Endothelial cell (in vitro differentiated cells): ENCODE measurements at regions not wholly inside any gene's neighbourhood (a gene's known extent, or its start where the extent isn't known, plus 50 kb on each side); places are given as distances from the start of the nearest gene placed in this dataset.

Source experiments
- DNase-seq: peaks from one replicate; pipeline ENCODE4 v3.0.0; 2021; ENCODE audit warnings: low spot score
- H3K27ac Mint-ChIP-seq: one replicate; pipeline ENCODE4 v1.8.0; 2021; ENCODE audit warnings: mixed read lengths, inconsistent platforms; ENCODE audit not compliant: unreplicated experiment
- H3K27me3 Mint-ChIP-seq: one replicate; pipeline ENCODE4 v1.8.0; 2021; ENCODE audit warnings: mild to moderate bottlenecking, moderate library complexity, mixed read lengths, inconsistent platforms; ENCODE audit not compliant: unreplicated experiment
- H3K36me3 Mint-ChIP-seq: one replicate; pipeline ENCODE4 v1.8.0; 2021; ENCODE audit warnings: mild to moderate bottlenecking, low read depth, mixed read lengths, inconsistent platforms; ENCODE audit not compliant: unreplicated experiment
- H3K4me1 Mint-ChIP-seq: one replicate; pipeline ENCODE4 v1.8.0; 2021; ENCODE audit warnings: mild to moderate bottlenecking, mixed read lengths, inconsistent platforms; ENCODE audit not compliant: unreplicated experiment
- H3K4me3 Mint-ChIP-seq: one replicate; pipeline ENCODE4 v1.8.0; 2021; ENCODE audit warnings: mild to moderate bottlenecking, mixed read lengths, inconsistent platforms; ENCODE audit not compliant: unreplicated experiment
- H3K9me3 Mint-ChIP-seq: one replicate; pipeline ENCODE4 v1.8.0; 2021; ENCODE audit warnings: mixed read lengths, inconsistent platforms; ENCODE audit not compliant: unreplicated experiment
- TF ChIP-seq, protein P1 (sequence below): fragments of 200-600 bp; sonication (generic); IDR thresholded peaks from one replicate; pipeline ENCODE4 v1.5.0; 2021; ENCODE audit warnings: antibody characterized with exemption; ENCODE audit not compliant: unreplicated experiment

DNA sequence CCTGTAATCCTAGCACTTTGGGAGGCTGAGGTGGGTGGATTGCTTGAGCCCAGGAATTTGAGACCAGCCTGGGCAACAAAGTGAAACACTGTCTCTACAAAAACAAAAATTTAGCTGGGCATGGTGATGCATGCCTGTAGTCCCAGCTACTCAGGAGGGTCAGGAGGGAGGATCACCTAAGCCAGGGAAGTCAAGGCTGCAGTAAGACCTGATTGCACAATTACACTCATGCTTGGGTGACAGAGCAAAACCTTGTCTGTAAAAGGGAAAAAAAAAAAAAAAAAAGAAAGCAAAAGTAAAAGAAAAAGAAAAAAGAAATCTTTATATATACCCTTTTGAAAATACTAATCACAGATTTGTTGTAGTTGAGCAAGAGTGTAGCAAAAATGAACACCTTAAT lies 801.0 kb upstream of the IGFBP7 start:
- no peaks in the 10 kb centered on the region for H3K27me3 Mint-ChIP-seq
- H3K36me3 Mint-ChIP-seq, result no peaks in the 10 kb centered on the region
- TF ChIP-seq, protein P1, sequence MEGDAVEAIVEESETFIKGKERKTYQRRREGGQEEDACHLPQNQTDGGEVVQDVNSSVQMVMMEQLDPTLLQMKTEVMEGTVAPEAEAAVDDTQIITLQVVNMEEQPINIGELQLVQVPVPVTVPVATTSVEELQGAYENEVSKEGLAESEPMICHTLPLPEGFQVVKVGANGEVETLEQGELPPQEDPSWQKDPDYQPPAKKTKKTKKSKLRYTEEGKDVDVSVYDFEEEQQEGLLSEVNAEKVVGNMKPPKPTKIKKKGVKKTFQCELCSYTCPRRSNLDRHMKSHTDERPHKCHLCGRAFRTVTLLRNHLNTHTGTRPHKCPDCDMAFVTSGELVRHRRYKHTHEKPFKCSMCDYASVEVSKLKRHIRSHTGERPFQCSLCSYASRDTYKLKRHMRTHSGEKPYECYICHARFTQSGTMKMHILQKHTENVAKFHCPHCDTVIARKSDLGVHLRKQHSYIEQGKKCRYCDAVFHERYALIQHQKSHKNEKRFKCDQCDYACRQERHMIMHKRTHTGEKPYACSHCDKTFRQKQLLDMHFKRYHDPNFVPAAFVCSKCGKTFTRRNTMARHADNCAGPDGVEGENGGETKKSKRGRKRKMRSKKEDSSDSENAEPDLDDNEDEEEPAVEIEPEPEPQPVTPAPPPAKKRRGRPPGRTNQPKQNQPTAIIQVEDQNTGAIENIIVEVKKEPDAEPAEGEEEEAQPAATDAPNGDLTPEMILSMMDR, result no peak
- no peak overlapping the region for H3K27ac Mint-ChIP-seq
- no peak for DNase-seq
- no peaks in the 10 kb centered on the region for H3K4me1 Mint-ChIP-seq
- H3K4me3 Mint-ChIP-seq, result no peak overlapping the region
- H3K9me3 Mint-ChIP-seq, result no peaks in the 10 kb centered on the region

DNA sequence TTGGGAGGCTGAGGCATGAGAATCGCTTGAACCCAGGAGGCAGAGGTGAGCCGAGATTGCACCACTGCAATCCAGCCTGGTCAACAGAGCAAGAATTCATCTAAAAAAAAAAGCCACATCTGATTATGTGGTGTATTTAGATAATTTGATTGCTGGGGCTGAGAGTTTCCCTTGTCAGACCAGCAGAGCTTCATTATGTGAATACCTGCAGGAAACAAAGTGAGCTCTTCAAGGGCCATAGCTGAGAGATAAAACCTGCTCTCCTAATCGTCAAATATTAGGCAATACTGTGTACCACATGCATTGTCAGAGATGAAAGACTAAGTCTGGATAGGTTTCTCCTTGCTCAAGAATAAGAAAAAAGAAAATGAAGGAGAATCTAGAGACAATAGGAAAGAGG lies 800.0 kb upstream of the IGFBP7 start:
- Mint-ChIP-seq H3K36me3 (no peaks in the 10 kb centered on the region), H3K4me3 (no peak overlapping the region), H3K4me1 (no peaks in the 10 kb centered on the region), H3K9me3 (no peaks in the 10 kb centered on the region), H3K27ac (no peak overlapping the region), H3K27me3 (no peaks in the 10 kb centered on the region)
- DNase-seq, result no peak
- TF ChIP-seq, protein P1, result no peak

DNA sequence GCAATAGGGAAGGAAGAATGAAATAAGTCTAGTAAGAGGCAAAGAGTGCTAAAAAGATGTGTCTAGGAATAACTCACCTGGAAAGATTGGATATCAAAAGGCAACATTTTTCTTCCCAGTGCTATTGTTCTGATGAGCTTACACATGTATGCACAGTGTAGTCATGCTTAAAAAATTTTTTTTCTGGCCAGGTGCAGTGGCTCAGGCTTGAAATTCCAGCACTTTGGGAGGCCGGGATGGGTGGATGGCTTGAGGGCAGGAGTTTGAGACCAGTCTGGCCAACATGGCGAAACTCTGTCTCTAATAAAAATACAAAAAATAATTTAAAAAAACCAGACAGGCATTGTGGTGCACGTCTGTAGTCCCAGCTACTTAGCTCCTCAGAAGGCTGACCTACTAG lies 795.8 kb upstream of the IGFBP7 start:
- no peaks in the 10 kb centered on the region for H3K36me3 Mint-ChIP-seq
- no peaks in the 10 kb centered on the region for H3K4me1 Mint-ChIP-seq
- no peaks in the 10 kb centered on the region for H3K27me3 Mint-ChIP-seq
- H3K4me3 Mint-ChIP-seq, result no peak overlapping the region
- DNase-seq, result no peak
- H3K27ac Mint-ChIP-seq, result no peak overlapping the region
- TF ChIP-seq, protein P1, result no peak
- H3K9me3 Mint-ChIP-seq, result no peaks in the 10 kb centered on the region

DNA sequence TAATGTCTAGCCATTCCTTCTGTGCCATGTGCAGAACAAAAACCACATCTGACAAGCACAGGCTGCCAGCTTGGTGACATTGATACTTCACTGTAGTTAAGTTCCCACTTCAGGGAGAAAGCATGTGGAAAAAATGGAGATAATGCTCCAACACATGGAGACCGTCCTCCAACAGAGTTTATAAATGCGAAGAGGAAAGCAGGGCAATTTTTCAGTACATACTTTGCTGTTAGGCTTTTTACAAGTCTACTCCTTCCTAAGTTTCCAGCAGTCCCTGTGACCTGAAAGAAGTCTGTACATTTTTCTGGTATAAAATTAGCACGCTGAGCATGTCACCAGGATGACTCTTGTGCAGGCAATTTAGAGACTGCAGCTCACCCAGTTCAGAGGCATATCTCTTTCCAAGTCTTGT lies 766.9 kb upstream of the IGFBP7 start:
- Mint-ChIP-seq H3K9me3 (no peaks in the 10 kb centered on the region), H3K27me3 (no peaks in the 10 kb centered on the region), H3K36me3 (no peaks in the 10 kb centered on the region), H3K27ac (no peak overlapping the region), H3K4me3 (no peak overlapping the region), H3K4me1 (no peaks in the 10 kb centered on the region)
- TF ChIP-seq, protein P1, result no peak
- no peak for DNase-seq

DNA sequence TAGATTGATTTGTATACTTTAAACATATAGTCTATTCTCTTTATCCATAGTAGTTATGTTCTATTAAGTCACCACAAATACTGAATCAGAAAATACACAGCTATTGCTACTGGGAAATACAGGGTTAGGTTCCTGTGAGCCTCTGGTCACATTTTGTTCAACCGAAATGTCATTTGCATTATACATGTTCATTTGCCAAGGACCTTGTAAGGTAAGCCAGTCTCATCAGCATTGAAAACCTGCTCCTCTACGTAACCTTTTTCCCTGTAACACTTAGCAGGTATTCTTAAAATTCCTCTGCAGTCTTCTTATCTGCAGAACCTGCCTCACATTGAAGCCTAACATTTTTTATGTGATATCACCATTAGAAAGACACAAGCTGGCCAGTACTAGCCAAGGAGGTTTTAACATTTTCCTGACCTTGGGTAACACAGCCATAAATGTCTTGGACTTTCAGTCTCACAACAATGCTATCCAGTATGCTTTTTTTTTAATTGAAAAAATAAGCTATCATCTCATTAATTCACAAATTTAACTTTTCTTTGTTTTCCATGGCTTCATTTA lies 765.7 kb upstream of the IGFBP7 start:
- TF ChIP-seq, protein P1, result no peak
- DNase-seq, result no peak
- no peaks in the 10 kb centered on the region for H3K9me3 Mint-ChIP-seq
- H3K4me1 Mint-ChIP-seq, result no peaks in the 10 kb centered on the region
- H3K27me3 Mint-ChIP-seq, result no peaks in the 10 kb centered on the region
- no peak overlapping the region for H3K27ac Mint-ChIP-seq
- no peaks in the 10 kb centered on the region for H3K36me3 Mint-ChIP-seq
- H3K4me3 Mint-ChIP-seq, result no peak overlapping the region
